Neutrophil (primary cell): ENCODE measurements at regions not wholly inside any gene's neighbourhood (a gene's known extent, or its start where the extent isn't known, plus 50 kb on each side); places are given as distances from the start of the nearest gene placed in this dataset.

Experiments
- H3K27ac ChIP-seq: fragments of 200-600 bp; sonication (generic); 2 replicates; pipeline ENCODE4 v1.5.1; 2016; ENCODE audit warnings: mild to moderate bottlenecking, moderate library complexity
- H3K27me3 ChIP-seq: fragments of 200-600 bp; sonication (generic); 2 replicates; pipeline ENCODE4 v1.6.0; 2016; ENCODE audit warnings: mild to moderate bottlenecking
- H3K36me3 ChIP-seq: fragments of 200-600 bp; sonication (generic); 2 replicates; pipeline ENCODE4 v1.5.1; 2017
- H3K4me1 ChIP-seq, 2 experiments: fragments of 200-600 bp in 1 of 2; sonication (generic) in 1 of 2; 1 replicate in 1 of 2; 2 replicates in 1 of 2; pipeline versions ENCODE4 v1.5.1 to v1.6.1; 2013 to 2016; ENCODE audit warnings: low read depth in 1 of 2, low read length in 1 of 2, mild to moderate bottlenecking in 1 of 2, moderate library complexity in 1 of 2; ENCODE audit not compliant: control insufficient read depth in 1 of 2, insufficient read depth in 1 of 2
- H3K4me3 ChIP-seq, 2 experiments: fragments of 200-600 bp in 1 of 2; sonication (generic) in 1 of 2; 1 replicate in 1 of 2; 2 replicates in 1 of 2; pipeline ENCODE4 v1.5.1; 2013 to 2016; ENCODE audit warnings: low read depth in 1 of 2, low read length in 1 of 2, mild to moderate bottlenecking in 1 of 2, moderate library complexity in 1 of 2
- H3K9me3 ChIP-seq: fragments of 200-600 bp; sonication (generic); 2 replicates; pipeline ENCODE4 v1.5.1; 2016
- CTCF ChIP-seq: fragments of 200-600 bp; sonication (generic); IDR thresholded peaks from 2 replicates; pipeline ENCODE4 v1.5.1; 2016; ENCODE audit warnings: antibody characterized with exemption

GRCh38 chr3:153880493-153880892 lies 240.7 kb upstream of the ARHGEF26 start:
- no peak overlapping the region for H3K4me3 ChIP-seq
- H3K4me1 ChIP-seq = no peaks in the 10 kb centered on the region
- no peaks in the 10 kb centered on the region for H3K36me3 ChIP-seq
- no peaks in the 10 kb centered on the region for H3K27me3 ChIP-seq
- H3K9me3 ChIP-seq = no peaks in the 10 kb centered on the region
- no peak overlapping the region for H3K27ac ChIP-seq
- TF ChIP-seq CTCF = no peak

- Histone ChIP-seq H3K27ac (no peak overlapping the region), H3K4me3 (no peak overlapping the region), H3K36me3 (no peaks in the 10 kb centered on the region), H3K4me1 (no peaks in the 10 kb centered on the region), H3K9me3 (no peaks in the 10 kb centered on the region), H3K27me3 (no peaks in the 10 kb centered on the region)
- TF ChIP-seq CTCF = no peak
These were observed 240.0 kb upstream of the ARHGEF26 start for GRCh38 chr3:153881201-153881600.

- TF ChIP-seq CTCF = no peak
- no peak overlapping the region for H3K27ac ChIP-seq
These were observed 235.8 kb upstream of the ARHGEF26 start for GRCh38 chr3:153885359-153885758.

GRCh38 chr3:153889905-153890334 lies 231.3 kb upstream of the ARHGEF26 start:
- Histone ChIP-seq H3K27me3 (no peaks in the 10 kb centered on the region), H3K9me3 (no peaks in the 10 kb centered on the region), H3K36me3 (no peaks in the 10 kb centered on the region), H3K4me1 (no peaks in the 10 kb centered on the region), H3K4me3 (no peak overlapping the region), H3K27ac (no peak overlapping the region)
- TF ChIP-seq CTCF = no peak

More at GRCh38 chr3:153885359-153885758, 235.8 kb upstream of the ARHGEF26 start:
- no peaks in the 10 kb centered on the region for H3K9me3 ChIP-seq
- no peak overlapping the region for H3K4me3 ChIP-seq
- H3K27me3 ChIP-seq = no peaks in the 10 kb centered on the region
- H3K36me3 ChIP-seq = no peaks in the 10 kb centered on the region
- no peaks in the 10 kb centered on the region for H3K4me1 ChIP-seq

- Histone ChIP-seq H3K27me3 (no peaks in the 10 kb centered on the region), H3K36me3 (no peaks in the 10 kb centered on the region), H3K9me3 (no peaks in the 10 kb centered on the region), H3K27ac (no peak overlapping the region), H3K4me3 (no peak overlapping the region), H3K4me1 (no peaks in the 10 kb centered on the region)
- TF ChIP-seq CTCF = no peak
These were observed 229.1 kb upstream of the ARHGEF26 start for GRCh38 chr3:153892126-153892525.

GRCh38 chr3:153894857-153895256 lies 226.3 kb upstream of the ARHGEF26 start:
- Histone ChIP-seq H3K36me3 (no peaks in the 10 kb centered on the region), H3K4me3 (no peak overlapping the region), H3K4me1 (no peaks in the 10 kb centered on the region), H3K27me3 (no peaks in the 10 kb centered on the region), H3K27ac (no peak overlapping the region), H3K9me3 (no peaks in the 10 kb centered on the region)
- TF ChIP-seq CTCF = no peak
